ENCODE measurements at regions not wholly inside any gene's neighbourhood (a gene's known extent, or its start where the extent isn't known, plus 50 kb on each side); places are given as distances from the start of the nearest gene placed in this dataset.

- no peak for TF ChIP-seq EGR1 (IDR thresholded peaks at IDR 0.05; ENCODE audit: borderline replicate concordance in 1 of 2, low read depth in 2 of 2, low read length in 2 of 2)
Measured at GRCh38 chr9:31259824-31260223, 1124.6 kb upstream of the ACO1 start (continued).

GRCh38 chr9:31272456-31273295, 1111.8 kb upstream of the ACO1 start:
- DNase-seq (ENCODE audit: low read depth, low spot score) = no peak
- Histone ChIP-seq H3K4me1 (ENCODE audit: control insufficient read depth, insufficient read depth, low read length) (no peaks in the 10 kb centered on the region), H3K4me2 (ENCODE audit: control insufficient read depth, insufficient read depth) (no peak overlapping the region), H3K27me3 (replicated peaks in 1 of 2; ENCODE audit: control insufficient read depth in 2 of 2, insufficient read depth in 2 of 2, low read length in 1 of 2) (no peaks in the 10 kb centered on the region), H3K79me2 (ENCODE audit: control insufficient read depth, insufficient read depth, low read length) (no peaks in the 10 kb centered on the region), H4K20me1 (ENCODE audit: control insufficient read depth, insufficient read depth) (no peaks in the 10 kb centered on the region), H3K36me3 (ENCODE audit: control insufficient read depth in 2 of 2, insufficient read depth in 2 of 2, low read length in 1 of 2) (no peaks in the 10 kb centered on the region), H3K9ac (ENCODE audit: control insufficient read depth, insufficient read depth, low read length) (no peak overlapping the region), H2AFZ (ENCODE audit: control insufficient read depth, low read depth, low read length) (no peak overlapping the region), H3K27ac (ENCODE audit: control insufficient read depth, insufficient read depth) (no peak overlapping the region), H3K4me3 (no peak overlapping the region), H3K9me3 (replicated peaks; ENCODE audit: control insufficient read depth, insufficient read depth, low read length) (no peaks in the 10 kb centered on the region)
- ChIA-PET SMC1A (ENCODE audit: uncharacterized antibody, unreplicated experiment) (no interaction called here), POLR2A (no interaction called here), RAD21 (ENCODE audit: unreplicated experiment) (no interaction called here), CTCF (interaction anchor here (0.7 kb wide), 1 partner anchor 22 kb away, joined by 3 read pairs; no protein-coding TSS in a partner anchor)
- no peak for ATAC-seq
- BruUV-seq (replicated peaks) = no TSS peak
- FAIRE-seq = no peak
- intact Hi-C loops (cut with micrococcal nuclease; ENCODE audit: unreplicated experiment) (no loop called here), in situ Hi-C loops (cut with MboI) (no loop called here)
- WGBS (ENCODE audit: insufficient coverage, insufficient replicate concordance, low lambda C conversion rate, missing lambda C conversion rate) = 47% methylated on average over 4 of the region's 4 CpGs
- TF ChIP-seq ATF3 (IDR thresholded peaks at IDR 0.05; ENCODE audit: borderline replicate concordance, extremely low read depth, low read depth, low read length) = no peak
- TF ChIP-seq SKIL (IDR thresholded peaks at IDR 0.05; ENCODE audit: low read depth, poor library complexity, severe bottlenecking) = no peak
- TF ChIP-seq MLLT1 (IDR thresholded peaks at IDR 0.05) = no peak
- no peak for TF ChIP-seq BCLAF1 (IDR thresholded peaks at IDR 0.05)
- no peak for TF ChIP-seq ETV6 (conservative IDR thresholded peaks at IDR 0.05 in 1 of 2, IDR thresholded peaks at IDR 0.05 in 1 of 2; ENCODE audit: borderline replicate concordance in 1 of 2, low read depth in 1 of 2)
- no peak for TF ChIP-seq CREB1 (IDR thresholded peaks at IDR 0.05; ENCODE audit: low read depth)
- TF ChIP-seq IRF4 (IDR thresholded peaks at IDR 0.05; ENCODE audit: low read depth, low read length) = no peak
- no peak for TF ChIP-seq RAD21 (IDR thresholded peaks at IDR 0.05; ENCODE audit: insufficient read depth, low read depth, low read length)
- no peak for TF ChIP-seq E2F8 (IDR thresholded peaks at IDR 0.05; ENCODE audit: low read depth, partially characterized antibody)
